A549 (cell line): ENCODE measurements at regions not wholly inside any gene's neighbourhood (a gene's known extent, or its start where the extent isn't known, plus 50 kb on each side); places are given as distances from the start of the nearest gene placed in this dataset.
"Not testable (repeated sequence)": the region's sequence is repeated elsewhere in the genome, so short reads cannot be mapped to it uniquely, and the experiment has no call there.

ENCODE experiments used
- ATAC-seq, 2 experiments: fragments of 200-7000 bp in 1 of 2; fragments of >200 bp in 1 of 2; cut with Nextera tagmentation in 1 of 2; cut with Tn5 transposase in 1 of 2; 3 replicates each; pipeline versions ENCODE4 v1.8.0 to v1.9.1; 2018 to 2020; ENCODE audit warnings: mild to moderate bottlenecking in 1 of 2, moderate library complexity in 1 of 2
- CTCF ChIA-PET: fragments of 300-600 bp; sonication (Branson Sonifier 250); formaldehyde crosslinking; extraction: SDS; loops from one replicate; lab custom pipeline; 2021; ENCODE audit warnings: antibody characterized with exemption, inconsistent platforms; lab: Yijun Ruan, JAX
- POLR2A ChIA-PET: fragments of 350-600 bp; formaldehyde crosslinking; extraction: SDS; loops from one replicate; lab custom pipeline; 2021; ENCODE audit warnings: antibody characterized with exemption, inconsistent platforms; lab: Yijun Ruan, JAX
- DNase-seq, 2 experiments: peaks; one replicate each; pipeline versions ENCODE4 v3.0.0 to v3.0.0-alpha.2; 2011 to 2016; ENCODE audit warnings: low read depth in 1 of 2, low spot score in 1 of 2
- FAIRE-seq: peaks from 2 replicates; lab custom pipeline; 2011; peaks lifted over from hg19 to GRCh38; lab: Jason Lieb, UNC
- H3K27ac ChIP-seq, 2 experiments: fragments of >200 bp; sonication (Bioruptor Twin); formaldehyde crosslinking; 3 replicates each; pipeline ENCODE4 v1.5.1; 2016 to 2017
- H3K4me1 ChIP-seq: fragments of >200 bp; sonication (Bioruptor Twin); formaldehyde crosslinking; 3 replicates; pipeline ENCODE4 v1.6.1; 2016
- H3K4me2 ChIP-seq: fragments of >200 bp; sonication (Bioruptor Twin); formaldehyde crosslinking; 3 replicates; pipeline ENCODE4 v1.6.1; 2016
- H3K4me3 ChIP-seq: fragments of >200 bp; sonication (Bioruptor Twin); formaldehyde crosslinking; 3 replicates; pipeline ENCODE4 v1.5.1; 2016
- H3K9me3 ChIP-seq: fragments of >200 bp; sonication (Bioruptor Twin); formaldehyde crosslinking; 3 replicates; pipeline ENCODE4 v1.6.1; 2016
- BCL3 ChIP-seq: fragments of >200 bp; sonication (Bioruptor Twin); formaldehyde crosslinking; IDR thresholded peaks from 3 replicates; pipeline ENCODE4 v1.6.1; 2016
- CBX8 ChIP-seq: fragments of 200-600 bp; sonication (generic); IDR thresholded peaks from 2 replicates; pipeline ENCODE4 v1.6.1; 2016
- EHF ChIP-seq: fragments of 250-450 bp; sonication (Bioruptor Pico); IDR thresholded peaks from 2 replicates; pipeline ENCODE4 v1.5.0; 2020; ENCODE audit warnings: mild to moderate bottlenecking
- GATA3 ChIP-seq: IDR thresholded peaks from 2 replicates; pipeline ENCODE4 v1.6.1; 2012; ENCODE audit warnings: borderline replicate concordance
- HEYL ChIP-seq: fragments of 250-450 bp; sonication (Bioruptor Pico); IDR thresholded peaks from 2 replicates; pipeline ENCODE4 v1.8.0; 2021; ENCODE audit warnings: mild to moderate bottlenecking, moderate library complexity
- HOXA7 ChIP-seq: fragments of 250-450 bp; sonication (Bioruptor Pico); IDR thresholded peaks from 2 replicates; pipeline ENCODE4 v1.5.0; 2020; ENCODE audit warnings: mild to moderate bottlenecking, moderate library complexity
- HOXB5 ChIP-seq: fragments of 250-450 bp; sonication (Bioruptor Pico); IDR thresholded peaks from 2 replicates; pipeline ENCODE4 v1.5.0; 2020; ENCODE audit warnings: mild to moderate bottlenecking, moderate library complexity
- JUN ChIP-seq, 2 experiments: fragments of >200 bp; sonication (Bioruptor Twin); formaldehyde crosslinking; IDR thresholded peaks; 2 replicates in 1 of 2; 3 replicates in 1 of 2; pipeline ENCODE4 v1.6.1; 2016 to 2017
- KDM1A ChIP-seq: fragments of 200-600 bp; sonication (generic); IDR thresholded peaks from 2 replicates; pipeline ENCODE4 v1.6.1; 2016; ENCODE audit warnings: low read depth, mild to moderate bottlenecking
- NR3C1 ChIP-seq: fragments of >200 bp; sonication (Bioruptor Twin); formaldehyde crosslinking; IDR thresholded peaks from 3 replicates; pipeline ENCODE4 v1.6.1; 2017
- REST ChIP-seq: fragments of 200-600 bp; sonication (generic); IDR thresholded peaks from 2 replicates; pipeline ENCODE4 v1.6.1; 2016; ENCODE audit warnings: antibody characterized with exemption, mild to moderate bottlenecking, moderate library complexity
- SREBF2 ChIP-seq: fragments of 450-650 bp; IDR thresholded peaks from 2 replicates; pipeline ENCODE4 v1.6.1; 2014; ENCODE audit warnings: mild to moderate bottlenecking, moderate library complexity
- TFCP2L1 ChIP-seq: fragments of 250-450 bp; sonication (Bioruptor Pico); IDR thresholded peaks from 2 replicates; pipeline ENCODE4 v1.5.0; 2021; ENCODE audit warnings: mild to moderate bottlenecking
- ZC3H11A ChIP-seq: fragments of 450-650 bp; IDR thresholded peaks from 2 replicates; pipeline ENCODE4 v1.6.1; 2014; ENCODE audit warnings: antibody characterized with exemption, mild to moderate bottlenecking
- ZSCAN20 ChIP-seq: fragments of 250-450 bp; sonication (Bioruptor Pico); IDR thresholded peaks from 2 replicates; pipeline ENCODE4 v1.8.0; 2022; ENCODE audit warnings: mild to moderate bottlenecking, moderate library complexity
- WGBS: methylation state at CpG from one replicate; pipeline ENCODE4 v1.1.6; 2017; ENCODE audit errors: missing lambda C conversion rate; 5-methylcytosine and 5-hydroxymethylcytosine counted together
- TF ChIP-seq, protein P1 (sequence below): fragments of >200 bp; sonication (Bioruptor Twin); formaldehyde crosslinking; IDR thresholded peaks from 2 replicates; pipeline ENCODE4 v1.6.1; 2016
- TF ChIP-seq, protein P2 (sequence below): fragments of 250-450 bp; sonication (Bioruptor Pico); IDR thresholded peaks from 2 replicates; pipeline ENCODE4 v1.5.0; 2021; ENCODE audit warnings: mild to moderate bottlenecking, moderate library complexity, borderline replicate concordance

DNA sequence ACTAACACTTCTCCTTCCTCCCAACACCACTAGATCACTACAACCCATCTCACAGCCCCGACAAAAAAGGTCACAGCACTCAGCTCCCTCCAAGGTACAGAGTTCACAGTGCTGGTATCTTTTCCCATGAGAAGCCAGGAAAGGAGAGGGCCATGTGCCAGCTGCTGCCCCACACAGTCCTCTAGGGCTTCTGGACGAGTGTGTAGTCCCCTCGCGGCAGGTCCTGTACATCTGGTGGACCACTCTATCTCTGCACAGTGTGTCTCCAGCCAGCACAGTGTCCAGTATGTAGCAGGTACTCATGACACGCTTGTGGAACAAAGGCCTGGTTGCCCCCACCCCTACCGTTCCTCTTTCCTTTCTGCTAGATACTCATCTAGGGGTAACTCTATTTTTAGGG lies 134.4 kb upstream of the FOXN3 start:
- H3K4me2 ChIP-seq: no peak overlapping the region
- WGBS: 54% methylated on average over 6 of the region's 6 CpGs
- H3K9me3 ChIP-seq: no peaks in the 10 kb centered on the region
- ATAC-seq (no peak), DNase-seq (no peak), FAIRE-seq (no peak)
- H3K4me1 ChIP-seq: no peaks in the 10 kb centered on the region
- no peak overlapping the region for H3K27ac ChIP-seq
- POLR2A ChIA-PET: no interaction called here
- CTCF ChIA-PET: no interaction called here
- no peak overlapping the region for H3K4me3 ChIP-seq
- TF ChIP-seq JUN (IDR thresholded peaks at IDR 0.05): no peak

- no peak for FAIRE-seq
- TF ChIP-seq HOXA7 (CRISPR knock-in tag): no peak
- TF ChIP-seq, protein P1, sequence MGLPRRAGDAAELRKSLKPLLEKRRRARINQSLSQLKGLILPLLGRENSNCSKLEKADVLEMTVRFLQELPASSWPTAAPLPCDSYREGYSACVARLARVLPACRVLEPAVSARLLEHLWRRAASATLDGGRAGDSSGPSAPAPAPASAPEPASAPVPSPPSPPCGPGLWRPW: no peak
- no peak for TF ChIP-seq HEYL
- TF ChIP-seq SREBF2: no peak
- no peak for TF ChIP-seq BCL3
- TF ChIP-seq HOXB5 (CRISPR knock-in tag): no peak
- TF ChIP-seq, all 56 proteins: peak for 0
- 58% methylated on average over 8 of the region's 8 CpGs for WGBS
- ChIA-PET POLR2A (no interaction called here), CTCF (no interaction called here)
- H3K9me3 ChIP-seq: no peaks in the 10 kb centered on the region
- no peak overlapping the region for H3K4me3 ChIP-seq
- ATAC-seq: no peak
- no peaks in the 10 kb centered on the region for H3K4me1 ChIP-seq
- H3K27ac ChIP-seq: no peak overlapping the region
- no peak for DNase-seq
- no peak overlapping the region for H3K4me2 ChIP-seq
These were observed 133.8 kb upstream of the FOXN3 start for GRCh38 chr14:89550821-89551220.

- FAIRE-seq: no peak
- 64% methylated on average over 12 of the region's 12 CpGs for WGBS
- H3K4me2 ChIP-seq: no peak overlapping the region
- no peaks in the 10 kb centered on the region for H3K4me1 ChIP-seq
- TF ChIP-seq GATA3 (no peak), JUN (IDR thresholded peaks at IDR 0.05) (no peak), NR3C1 (no peak), ZSCAN20 (CRISPR knock-in tag) (no peak), TFCP2L1 (CRISPR knock-in tag) (no peak), CBX8 (no peak)
- DNase-seq: no peak
- ChIA-PET POLR2A (no interaction called here), CTCF (interaction anchor here (0.6 to 1.1 kb wide), 2 partner anchors 10 to 298 kb away, joined by 3 to 4 read pairs; no protein-coding TSS in a partner anchor)
- no peak for ATAC-seq
- no peak overlapping the region for H3K4me3 ChIP-seq
- H3K27ac ChIP-seq: no peak overlapping the region
- H3K9me3 ChIP-seq: no peaks in the 10 kb centered on the region
These were observed 132.5 kb upstream of the FOXN3 start for GRCh38 chr14:89549381-89550125.

DNA sequence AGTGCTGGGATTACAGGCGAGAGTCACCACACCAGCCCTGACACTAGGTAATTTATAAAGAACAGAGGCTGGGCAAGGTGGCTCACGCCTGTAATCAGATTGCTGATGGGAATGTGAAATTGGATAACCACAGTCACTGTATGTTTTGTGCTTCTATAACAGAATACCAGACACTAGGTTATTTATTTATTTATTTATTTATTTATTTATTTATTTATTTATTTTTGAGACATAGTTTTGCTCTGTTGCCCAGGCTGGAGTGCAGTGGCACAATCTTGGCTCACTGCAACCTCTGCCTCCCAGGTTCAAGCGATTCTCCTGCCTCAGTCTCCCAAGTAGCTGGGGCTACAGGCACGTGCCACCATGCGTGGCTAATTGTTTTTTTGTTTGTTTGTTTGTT lies 130.0 kb upstream of the FOXN3 start:
- ATAC-seq, H3K4me1 ChIP-seq: not testable (repeated sequence)
- WGBS: 31% methylated on average over 5 of the region's 5 CpGs
- TF ChIP-seq ZC3H11A: peak; percentile 85
- TF ChIP-seq, all 56 proteins: peak for 1; not testable (repeated sequence) for 55
- CTCF ChIA-PET: interaction anchor here (0.8 kb wide), 1 partner anchor 12 kb away, joined by 3 read pairs; no protein-coding TSS in a partner anchor
- H3K9me3 ChIP-seq, H3K27ac ChIP-seq, H3K4me3 ChIP-seq, DNase-seq, H3K4me2 ChIP-seq, POLR2A ChIA-PET, FAIRE-seq: not testable (repeated sequence)

- no peaks in the 10 kb centered on the region for H3K4me1 ChIP-seq
- DNase-seq: no peak
- CTCF ChIA-PET: interaction anchor here (0.5 to 1.2 kb wide), 2 partner anchors 11 to 47 kb away, joined by 3 read pairs; no protein-coding TSS in a partner anchor
- POLR2A ChIA-PET: no interaction called here
- WGBS: 57% methylated on average over 6 of the region's 6 CpGs
- no peak overlapping the region for H3K27ac ChIP-seq
- H3K4me2 ChIP-seq: no peak overlapping the region
- TF ChIP-seq EHF (CRISPR knock-in tag): no peak
- no peak for TF ChIP-seq REST
- TF ChIP-seq, protein P2, sequence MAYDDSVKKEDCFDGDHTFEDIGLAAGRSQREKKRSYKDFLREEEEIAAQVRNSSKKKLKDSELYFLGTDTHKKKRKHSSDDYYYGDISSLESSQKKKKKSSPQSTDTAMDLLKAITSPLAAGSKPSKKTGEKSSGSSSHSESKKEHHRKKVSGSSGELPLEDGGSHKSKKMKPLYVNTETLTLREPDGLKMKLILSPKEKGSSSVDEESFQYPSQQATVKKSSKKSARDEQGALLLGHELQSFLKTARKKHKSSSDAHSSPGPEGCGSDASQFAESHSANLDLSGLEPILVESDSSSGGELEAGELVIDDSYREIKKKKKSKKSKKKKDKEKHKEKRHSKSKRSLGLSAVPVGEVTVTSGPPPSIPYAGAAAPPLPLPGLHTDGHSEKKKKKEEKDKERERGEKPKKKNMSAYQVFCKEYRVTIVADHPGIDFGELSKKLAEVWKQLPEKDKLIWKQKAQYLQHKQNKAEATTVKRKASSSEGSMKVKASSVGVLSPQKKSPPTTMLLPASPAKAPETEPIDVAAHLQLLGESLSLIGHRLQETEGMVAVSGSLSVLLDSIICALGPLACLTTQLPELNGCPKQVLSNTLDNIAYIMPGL (CRISPR knock-in tag): no peak
- no peak for TF ChIP-seq KDM1A
- H3K4me3 ChIP-seq: no peak overlapping the region
- H3K9me3 ChIP-seq: no peaks in the 10 kb centered on the region
- FAIRE-seq: no peak
- peak; percentile 54 to 56; a peak in 2 of 6 replicates for ATAC-seq
These were observed 127.7 kb upstream of the FOXN3 start for GRCh38 chr14:89544636-89545301.
